Sigmoid colon (tissue), 6 donors: ENCODE measurements at regions not wholly inside any gene's neighbourhood (a gene's known extent, or its start where the extent isn't known, plus 50 kb on each side); places are given as distances from the start of the nearest gene placed in this dataset.
A peak's percentile ranks its signal among the peaks of the same experiment; 100 is the strongest.

Experiments
- DNase-seq: peaks from one replicate; pipeline ENCODE4 v3.0.0-alpha.2; 2019
- H3K27ac ChIP-seq, 4 donors: fragments of 200-600 bp; sonication (generic); one replicate each; pipeline ENCODE4 v1.5.1; 2016 to 2019; ENCODE audit warnings: mild to moderate bottlenecking in 1 of 4
- H3K27me3 ChIP-seq, 3 donors: fragments of 200-600 bp; sonication (generic); one replicate each; pipeline ENCODE4 v1.5.1; 2019; ENCODE audit warnings: mild to moderate bottlenecking in 1 of 3
- H3K36me3 ChIP-seq, 4 donors: fragments of 200-600 bp; sonication (generic); one replicate each; pipeline ENCODE4 v1.5.1; 2016 to 2019
- H3K4me1 ChIP-seq, 4 donors: fragments of 200-600 bp; sonication (generic); one replicate each; pipeline ENCODE4 v1.5.1; 2017 to 2019
- H3K4me3 ChIP-seq, 4 donors: fragments of 200-600 bp; sonication (generic); one replicate each; pipeline ENCODE4 v1.5.1; 2017 to 2019; ENCODE audit warnings: mild to moderate bottlenecking in 2 of 4, moderate library complexity in 1 of 4
- H3K9me3 ChIP-seq, 4 donors: fragments of 200-600 bp in 3 of 4; sonication (generic) in 3 of 4; one replicate each; pipeline versions ENCODE4 v1.5.1 to v1.6.1; 2013 to 2019
- EP300 ChIP-seq, 4 donors: sonication (generic); formaldehyde crosslinking; IDR thresholded peaks; one replicate each; pipeline ENCODE4 v1.6.1; 2017; ENCODE audit warnings: antibody characterized with exemption in 4 of 4
- POLR2A ChIP-seq, 2 donors: fragments of 450-650 bp; IDR thresholded peaks; one replicate each; pipeline ENCODE4 v1.6.1; 2016; ENCODE audit warnings: antibody characterized with exemption in 2 of 2, mild to moderate bottlenecking in 2 of 2, moderate library complexity in 2 of 2
- POLR2AphosphoS5 ChIP-seq, 4 donors: sonication (generic); formaldehyde crosslinking; IDR thresholded peaks; one replicate each; pipeline ENCODE4 v1.6.1; 2017; ENCODE audit warnings: antibody characterized with exemption in 4 of 4
- WGBS, 2 donors: extraction: QIAGEN DNeasy Blood & Tissue Kit; methylation state at CpG; one replicate each; pipeline ENCODE4 v1.1.7; 2013; 5-methylcytosine and 5-hydroxymethylcytosine counted together
- intact Hi-C: fragments of 100-400 bp; cut with DNase I; formaldehyde crosslinking; loops from one replicate; pipeline ENCODE4 v1.15.1; 2023
- TF ChIP-seq, protein P1 (sequence below), 4 experiments: fragments of 450-650 bp in 3 of 4; fragments of 200-600 bp in 1 of 4; IDR thresholded peaks; one replicate each; pipeline ENCODE4 v1.5.1; 2016 to 2019; ENCODE audit warnings: antibody characterized with exemption in 4 of 4, mild to moderate bottlenecking in 3 of 4, moderate library complexity in 2 of 4
- donor health status: healthy with polysubstance abuse.
- donor health status: healthy.

GRCh38 chr17:78305801-78306200, 54.1 kb downstream of the SOCS3 start:
- no peak overlapping the region for H3K4me3 ChIP-seq
- intact Hi-C loops = no loop called here
- WGBS, 2 donors = 90 to 94% methylated on average over 5 of the region's 5 CpGs
- DNase-seq = no peak
- H3K4me1 ChIP-seq = no peaks in the 10 kb centered on the region
- TF ChIP-seq EP300 (IDR thresholded peaks at IDR 0.05) = no peak
- no peak for TF ChIP-seq POLR2A (IDR thresholded peaks at IDR 0.05)
- TF ChIP-seq, protein P1, sequence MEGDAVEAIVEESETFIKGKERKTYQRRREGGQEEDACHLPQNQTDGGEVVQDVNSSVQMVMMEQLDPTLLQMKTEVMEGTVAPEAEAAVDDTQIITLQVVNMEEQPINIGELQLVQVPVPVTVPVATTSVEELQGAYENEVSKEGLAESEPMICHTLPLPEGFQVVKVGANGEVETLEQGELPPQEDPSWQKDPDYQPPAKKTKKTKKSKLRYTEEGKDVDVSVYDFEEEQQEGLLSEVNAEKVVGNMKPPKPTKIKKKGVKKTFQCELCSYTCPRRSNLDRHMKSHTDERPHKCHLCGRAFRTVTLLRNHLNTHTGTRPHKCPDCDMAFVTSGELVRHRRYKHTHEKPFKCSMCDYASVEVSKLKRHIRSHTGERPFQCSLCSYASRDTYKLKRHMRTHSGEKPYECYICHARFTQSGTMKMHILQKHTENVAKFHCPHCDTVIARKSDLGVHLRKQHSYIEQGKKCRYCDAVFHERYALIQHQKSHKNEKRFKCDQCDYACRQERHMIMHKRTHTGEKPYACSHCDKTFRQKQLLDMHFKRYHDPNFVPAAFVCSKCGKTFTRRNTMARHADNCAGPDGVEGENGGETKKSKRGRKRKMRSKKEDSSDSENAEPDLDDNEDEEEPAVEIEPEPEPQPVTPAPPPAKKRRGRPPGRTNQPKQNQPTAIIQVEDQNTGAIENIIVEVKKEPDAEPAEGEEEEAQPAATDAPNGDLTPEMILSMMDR (IDR thresholded peaks at IDR 0.05) = no peak
- no peak for TF ChIP-seq POLR2AphosphoS5 (IDR thresholded peaks at IDR 0.05)
- no peak overlapping the region for H3K27ac ChIP-seq
- H3K9me3 ChIP-seq = no peaks in the 10 kb centered on the region
- H3K27me3 ChIP-seq = no peaks in the 10 kb centered on the region
- no peaks in the 10 kb centered on the region for H3K36me3 ChIP-seq

DNA sequence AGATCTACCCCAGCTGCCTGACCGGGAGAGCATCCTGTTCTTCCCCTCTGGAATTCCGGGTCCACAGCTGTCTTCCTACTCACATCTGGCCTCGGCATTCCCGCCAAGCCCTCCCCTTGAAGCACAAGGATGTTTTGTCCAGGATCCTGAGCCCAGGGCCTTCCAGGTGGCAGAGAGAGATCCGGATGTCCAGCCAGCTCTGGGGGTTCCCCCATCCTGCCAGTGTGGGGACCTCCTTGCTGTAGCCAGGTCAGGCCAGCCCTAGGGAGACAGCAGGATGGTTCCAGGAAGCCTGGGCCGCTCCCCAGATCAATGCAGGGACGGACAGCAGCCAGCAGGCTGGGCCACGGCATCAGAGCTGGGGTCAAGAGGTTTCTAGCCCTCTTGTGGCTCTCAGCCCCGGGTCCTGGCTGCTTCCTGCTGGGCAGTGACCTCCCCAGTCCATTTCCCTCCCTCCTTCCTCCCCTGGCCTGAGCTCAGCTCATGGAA, 55.3 kb downstream of the SOCS3 start:
- TF ChIP-seq EP300 (IDR thresholded peaks at IDR 0.05) (peak in 1 of 4 donors; percentile 21), POLR2AphosphoS5 (IDR thresholded peaks at IDR 0.05) (peak in 1 of 4 donors; percentile 41), POLR2A (IDR thresholded peaks at IDR 0.05) (no peak)
- TF ChIP-seq, protein P1 (IDR thresholded peaks at IDR 0.05) = no peak
- Histone ChIP-seq H3K36me3 (no peaks in the 10 kb centered on the region), H3K4me1 (no peaks in the 10 kb centered on the region), H3K27ac (no peak overlapping the region), H3K27me3 (no peaks in the 10 kb centered on the region), H3K4me3 (no peak overlapping the region), H3K9me3 (no peaks in the 10 kb centered on the region)
- WGBS, 2 donors = 72 to 79% methylated on average over 9 of the region's 9 CpGs
- DNase-seq = peak; percentile 83
- intact Hi-C loops = no loop called here

- Histone ChIP-seq H3K27ac (no peak overlapping the region), H3K4me1 (no peaks in the 10 kb centered on the region), H3K9me3 (no peaks in the 10 kb centered on the region), H3K27me3 (no peaks in the 10 kb centered on the region), H3K4me3 (no peak overlapping the region), H3K36me3 (no peaks in the 10 kb centered on the region)
- TF ChIP-seq POLR2A (IDR thresholded peaks at IDR 0.05) = no peak
- no peak for DNase-seq
- WGBS, 2 donors = 92 to 96% methylated on average over 5 of the region's 5 CpGs
- intact Hi-C loops = no loop called here
Measured at GRCh38 chr17:78302478-78302877, 57.4 kb downstream of the SOCS3 start.

DNA sequence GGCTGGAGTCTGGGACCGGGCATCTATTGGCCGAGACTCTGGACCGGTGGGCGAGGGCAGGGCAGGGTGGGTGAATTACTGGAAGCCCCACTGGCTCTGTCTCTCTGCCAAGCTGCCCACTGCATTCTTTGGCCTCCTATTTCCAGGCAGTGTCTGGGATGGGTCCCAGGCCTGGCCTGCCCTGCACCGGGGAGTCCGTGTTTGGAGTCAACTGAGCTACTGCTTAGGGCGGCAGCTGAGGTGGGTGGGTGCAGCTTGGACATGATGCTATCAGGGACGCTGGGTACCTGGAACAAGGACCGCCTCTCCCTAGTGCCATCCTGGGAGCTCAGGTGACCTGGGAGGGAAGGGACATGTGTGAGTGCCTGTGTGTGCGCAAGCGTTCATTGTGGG, 58.1 kb downstream of the SOCS3 start:
- H3K27me3 ChIP-seq = no peaks in the 10 kb centered on the region
- no peak for DNase-seq
- no peak overlapping the region for H3K4me3 ChIP-seq
- TF ChIP-seq POLR2A (IDR thresholded peaks at IDR 0.05) (no peak), POLR2AphosphoS5 (IDR thresholded peaks at IDR 0.05) (no peak), EP300 (IDR thresholded peaks at IDR 0.05) (no peak)
- TF ChIP-seq, protein P1 (IDR thresholded peaks at IDR 0.05) = no peak
- H3K4me1 ChIP-seq = no peaks in the 10 kb centered on the region
- no peaks in the 10 kb centered on the region for H3K36me3 ChIP-seq
- no peaks in the 10 kb centered on the region for H3K9me3 ChIP-seq
- 95% methylated on average over 11 of the region's 11 CpGs for WGBS, 2 donors
- H3K27ac ChIP-seq = no peak overlapping the region
- intact Hi-C loops = no loop called here

- WGBS, 2 donors = 88 to 91% methylated on average over 19 of the region's 19 CpGs
- DNase-seq = no peak
- H3K9me3 ChIP-seq = no peaks in the 10 kb centered on the region
- TF ChIP-seq POLR2AphosphoS5 (IDR thresholded peaks at IDR 0.05) (no peak), EP300 (IDR thresholded peaks at IDR 0.05) (no peak), POLR2A (IDR thresholded peaks at IDR 0.05) (no peak)
- TF ChIP-seq, protein P1 (IDR thresholded peaks at IDR 0.05) = no peak
- H3K27me3 ChIP-seq = no peaks in the 10 kb centered on the region
- H3K4me3 ChIP-seq = no peak overlapping the region
- intact Hi-C loops = no loop called here
- H3K27ac ChIP-seq = no peak overlapping the region
- H3K4me1 ChIP-seq = no peaks in the 10 kb centered on the region
- no peaks in the 10 kb centered on the region for H3K36me3 ChIP-seq
Measured at GRCh38 chr17:78300962-78301820, 58.7 kb downstream of the SOCS3 start.
